ENCODE measurements at regions not wholly inside any gene's neighbourhood (a gene's known extent, or its start where the extent isn't known, plus 50 kb on each side); places are given as distances from the start of the nearest gene placed in this dataset.

- DNase-seq (ENCODE audit: extremely low spot score in 2 of 2) = no peak
- no peaks in the 10 kb centered on the region for H3K36me3 ChIP-seq
- H3K4me1 ChIP-seq = no peaks in the 10 kb centered on the region
- no peak overlapping the region for H3K27ac ChIP-seq
- intact Hi-C loops (cut with DNase I) = no loop called here
- no peaks in the 10 kb centered on the region for H3K27me3 ChIP-seq
- H3K9me3 ChIP-seq = no peaks in the 10 kb centered on the region
- no peak for TF ChIP-seq POLR2AphosphoS5 (IDR thresholded peaks at IDR 0.05; ENCODE audit: insufficient read depth in 1 of 2, low read depth in 1 of 2)
- no peak for TF ChIP-seq CTCF (IDR thresholded peaks at IDR 0.05)
- TF ChIP-seq POLR2A (IDR thresholded peaks at IDR 0.05) = no peak
- no peak overlapping the region for H3K4me3 ChIP-seq
Observed at GRCh38 chr16:64132759-64133361, 989.0 kb downstream of the CDH11 start.

- intact Hi-C loops (cut with DNase I) = no loop called here
- Histone ChIP-seq H3K27me3 (no peaks in the 10 kb centered on the region), H3K4me1 (no peaks in the 10 kb centered on the region), H3K9me3 (no peaks in the 10 kb centered on the region), H3K27ac (no peak overlapping the region), H3K36me3 (no peaks in the 10 kb centered on the region), H3K4me3 (no peak overlapping the region)
- TF ChIP-seq CTCF (IDR thresholded peaks at IDR 0.05) (no peak), POLR2AphosphoS5 (IDR thresholded peaks at IDR 0.05; ENCODE audit: insufficient read depth in 1 of 2, low read depth in 1 of 2) (no peak), POLR2A (IDR thresholded peaks at IDR 0.05) (no peak)
- no peak for DNase-seq (ENCODE audit: extremely low spot score in 2 of 2)
Observed at GRCh38 chr16:64132190-64132589, 989.7 kb downstream of the CDH11 start.

- intact Hi-C loops (cut with DNase I) = no loop called here
- no peak for DNase-seq (ENCODE audit: extremely low spot score in 2 of 2)
- H3K27me3 ChIP-seq = no peaks in the 10 kb centered on the region
- no peak for TF ChIP-seq CTCF (IDR thresholded peaks at IDR 0.05)
- no peak for TF ChIP-seq POLR2A (IDR thresholded peaks at IDR 0.05)
- TF ChIP-seq POLR2AphosphoS5 (IDR thresholded peaks at IDR 0.05; ENCODE audit: insufficient read depth in 1 of 2, low read depth in 1 of 2) = no peak
- no peak overlapping the region for H3K4me3 ChIP-seq
- no peaks in the 10 kb centered on the region for H3K36me3 ChIP-seq
- no peaks in the 10 kb centered on the region for H3K4me1 ChIP-seq
- no peak overlapping the region for H3K27ac ChIP-seq
- H3K9me3 ChIP-seq = no peaks in the 10 kb centered on the region
Observed at GRCh38 chr16:64131423-64131822, 990.4 kb downstream of the CDH11 start.

GRCh38 chr16:64130140-64130539 lies 991.7 kb downstream of the CDH11 start:
- TF ChIP-seq CTCF (IDR thresholded peaks at IDR 0.05) = no peak
- no peak for TF ChIP-seq POLR2A (IDR thresholded peaks at IDR 0.05)
- Histone ChIP-seq H3K27ac (no peak overlapping the region), H3K4me3 (no peak overlapping the region), H3K36me3 (no peaks in the 10 kb centered on the region), H3K4me1 (no peaks in the 10 kb centered on the region), H3K9me3 (no peaks in the 10 kb centered on the region), H3K27me3 (no peaks in the 10 kb centered on the region)
- no peak for DNase-seq (ENCODE audit: extremely low spot score in 2 of 2)
- intact Hi-C loops (cut with DNase I) = no loop called here

GRCh38 chr16:64122177-64122576 lies 999.7 kb downstream of the CDH11 start:
- no peaks in the 10 kb centered on the region for H3K4me1 ChIP-seq
- H3K36me3 ChIP-seq = no peaks in the 10 kb centered on the region
- H3K4me3 ChIP-seq = no peak overlapping the region
- DNase-seq (ENCODE audit: extremely low spot score in 2 of 2) = no peak
- H3K9me3 ChIP-seq = no peaks in the 10 kb centered on the region
- TF ChIP-seq POLR2AphosphoS5 (IDR thresholded peaks at IDR 0.05; ENCODE audit: insufficient read depth in 1 of 2, low read depth in 1 of 2) (no peak), POLR2A (IDR thresholded peaks at IDR 0.05) (no peak), CTCF (IDR thresholded peaks at IDR 0.05) (no peak)
- H3K27ac ChIP-seq = no peak overlapping the region
- intact Hi-C loops (cut with DNase I) = no loop called here
- H3K27me3 ChIP-seq = no peaks in the 10 kb centered on the region

Data from vagina (tissue), 2 donors.